ENCODE measurements at regions not wholly inside any gene's neighbourhood (a gene's known extent, or its start where the extent isn't known, plus 50 kb on each side); places are given as distances from the start of the nearest gene placed in this dataset.

GRCh38 chr10:90394311-90394710 is 463.5 kb downstream of the HTR7 start:
- H3K36me3 ChIP-seq (ENCODE audit: low read depth, low read length): no peaks in the 10 kb centered on the region
- no peak overlapping the region for H3K4me3 ChIP-seq (ENCODE audit: low read length)
- H3K9me3 ChIP-seq (ENCODE audit: low read length): no peaks in the 10 kb centered on the region
- no peak overlapping the region for H3K27ac ChIP-seq (ENCODE audit: low read length)
- H3K9me2 ChIP-seq (replicated peaks; ENCODE audit: low read length): no peaks in the 10 kb centered on the region
- CTCF ChIA-PET: no interaction called here
- POLR2A ChIA-PET (ENCODE audit: unreplicated experiment): no interaction called here
- no peak overlapping the region for H3K9ac ChIP-seq (ENCODE audit: low read length)
- no peaks in the 10 kb centered on the region for H3K79me2 ChIP-seq (ENCODE audit: low read length)
- H3K27me3 ChIP-seq (ENCODE audit: low read length): no peaks in the 10 kb centered on the region
- H4K20me1 ChIP-seq (ENCODE audit: low read length): no peaks in the 10 kb centered on the region
- intact Hi-C loops (cut with micrococcal nuclease): no loop called here
- DNase-seq: no peak
- BruUV-seq (replicated peaks): no TSS peak
- H3K4me2 ChIP-seq (ENCODE audit: low read length): no peak overlapping the region
- H2AFZ ChIP-seq (ENCODE audit: low read length): no peak overlapping the region
- H3K4me1 ChIP-seq (ENCODE audit: insufficient read depth, low read length): no peaks in the 10 kb centered on the region
- TF ChIP-seq EZH2phosphoT487 (IDR thresholded peaks at IDR 0.05; ENCODE audit: borderline replicate concordance, low read length): no peak
- TF ChIP-seq EZH2 (IDR thresholded peaks at IDR 0.05; ENCODE audit: low read length, unreplicated experiment): no peak
- no peak for TF ChIP-seq CTCF (conservative IDR thresholded peaks at IDR 0.05; ENCODE audit: low read depth, low read length)
- ATAC-seq: no peak
- H3F3A ChIP-seq (ENCODE audit: low read length, unreplicated experiment): no peaks in the 10 kb centered on the region

- Histone ChIP-seq H3K27me3 (ENCODE audit: low read length) (no peaks in the 10 kb centered on the region), H3K4me3 (ENCODE audit: low read length) (no peak overlapping the region), H3K9me3 (ENCODE audit: low read length) (no peaks in the 10 kb centered on the region), H3K4me1 (ENCODE audit: insufficient read depth, low read length) (no peaks in the 10 kb centered on the region), H3K36me3 (ENCODE audit: low read depth, low read length) (no peaks in the 10 kb centered on the region), H3K4me2 (ENCODE audit: low read length) (no peak overlapping the region), H3K27ac (ENCODE audit: low read length) (no peak overlapping the region), H3K79me2 (ENCODE audit: low read length) (no peaks in the 10 kb centered on the region), H4K20me1 (ENCODE audit: low read length) (no peaks in the 10 kb centered on the region), H3K9ac (ENCODE audit: low read length) (no peak overlapping the region), H2AFZ (ENCODE audit: low read length) (no peak overlapping the region), H3K9me2 (replicated peaks; ENCODE audit: low read length) (no peaks in the 10 kb centered on the region), H3F3A (ENCODE audit: low read length, unreplicated experiment) (no peaks in the 10 kb centered on the region)
- POLR2A ChIA-PET (ENCODE audit: unreplicated experiment): no interaction called here
- BruUV-seq (replicated peaks): no TSS peak
- DNase-seq: no peak
- TF ChIP-seq CTCF (conservative IDR thresholded peaks at IDR 0.05; ENCODE audit: low read depth, low read length): no peak
- TF ChIP-seq EZH2phosphoT487 (IDR thresholded peaks at IDR 0.05; ENCODE audit: borderline replicate concordance, low read length): no peak
- TF ChIP-seq EZH2 (IDR thresholded peaks at IDR 0.05; ENCODE audit: low read length, unreplicated experiment): no peak
- ATAC-seq: no peak
- CTCF ChIA-PET: no interaction called here
- intact Hi-C loops (cut with micrococcal nuclease): no loop called here
Measured at GRCh38 chr10:90396721-90397120, 461.1 kb downstream of the HTR7 start.

- Histone ChIP-seq H3K27ac (ENCODE audit: low read length) (no peak overlapping the region), H3K4me1 (ENCODE audit: insufficient read depth, low read length) (no peaks in the 10 kb centered on the region), H4K20me1 (ENCODE audit: low read length) (no peaks in the 10 kb centered on the region), H2AFZ (ENCODE audit: low read length) (no peak overlapping the region), H3K4me2 (ENCODE audit: low read length) (no peak overlapping the region), H3K79me2 (ENCODE audit: low read length) (no peaks in the 10 kb centered on the region), H3K9ac (ENCODE audit: low read length) (no peak overlapping the region), H3K4me3 (ENCODE audit: low read length) (no peak overlapping the region), H3K36me3 (ENCODE audit: low read depth, low read length) (no peaks in the 10 kb centered on the region), H3F3A (ENCODE audit: low read length, unreplicated experiment) (no peaks in the 10 kb centered on the region), H3K27me3 (ENCODE audit: low read length) (no peaks in the 10 kb centered on the region), H3K9me2 (replicated peaks; ENCODE audit: low read length) (no peaks in the 10 kb centered on the region), H3K9me3 (ENCODE audit: low read length) (no peaks in the 10 kb centered on the region)
- POLR2A ChIA-PET (ENCODE audit: unreplicated experiment): no interaction called here
- intact Hi-C loops (cut with micrococcal nuclease): no loop called here
- BruUV-seq (replicated peaks): no TSS peak
- CTCF ChIA-PET: no interaction called here
- DNase-seq (no peak), ATAC-seq (no peak)
- TF ChIP-seq EZH2phosphoT487 (IDR thresholded peaks at IDR 0.05; ENCODE audit: borderline replicate concordance, low read length): no peak
Measured at GRCh38 chr10:90398566-90398965, 459.3 kb downstream of the HTR7 start.
